GM21737 (cell line): ENCODE measurements at regions not wholly inside any gene's neighbourhood (a gene's known extent, or its start where the extent isn't known, plus 50 kb on each side); places are given as distances from the start of the nearest gene placed in this dataset.

ENCODE experiments used
- ATAC-seq: cut with Tn5 transposase; IDR thresholded peaks from one replicate; pipeline ENCODE4 v1.9.1; 2021; ENCODE audit warnings: mild to moderate bottlenecking, moderate library complexity; ENCODE audit not compliant: unreplicated experiment

GRCh38 chr7:124354201-124354600, 321.3 kb upstream of the TMEM229A start:
- no peak for ATAC-seq

- ATAC-seq, result no peak
These were observed 319.1 kb upstream of the TMEM229A start for GRCh38 chr7:124351950-124352349.

GRCh38 chr7:124349443-124349842, 316.6 kb upstream of the TMEM229A start:
- no peak for ATAC-seq

GRCh38 chr7:124338861-124339260, 306.0 kb upstream of the TMEM229A start:
- no peak for ATAC-seq

GRCh38 chr7:124330731-124331407, 298.0 kb upstream of the TMEM229A start:
- ATAC-seq, result no peak

GRCh38 chr7:124328774-124329173, 295.9 kb upstream of the TMEM229A start:
- no peak for ATAC-seq

- ATAC-seq, result no peak
These were observed 291.4 kb upstream of the TMEM229A start for GRCh38 chr7:124324262-124324661.

- no peak for ATAC-seq
These were observed 290.7 kb upstream of the TMEM229A start for GRCh38 chr7:124323597-124323996.

GRCh38 chr7:124322561-124322960, 289.7 kb upstream of the TMEM229A start:
- ATAC-seq, result no peak

GRCh38 chr7:124318721-124319450, 286.0 kb upstream of the TMEM229A start:
- no peak for ATAC-seq

- no peak for ATAC-seq
These were observed 278.1 kb upstream of the TMEM229A start for GRCh38 chr7:124310934-124311390.

GRCh38 chr7:124308384-124308783, 275.5 kb upstream of the TMEM229A start:
- ATAC-seq, result no peak

- ATAC-seq, result no peak
These were observed 262.4 kb upstream of the TMEM229A start for GRCh38 chr7:124295289-124295688.

GRCh38 chr7:124284937-124285336, 252.1 kb upstream of the TMEM229A start:
- no peak for ATAC-seq

- peak; percentile 97 for ATAC-seq
These were observed 243.2 kb upstream of the TMEM229A start for GRCh38 chr7:124276005-124276622.

- no peak for ATAC-seq
These were observed 242.5 kb upstream of the TMEM229A start for GRCh38 chr7:124275411-124275810.

- ATAC-seq, result no peak
These were observed 236.9 kb upstream of the TMEM229A start for GRCh38 chr7:124269774-124270173.

- ATAC-seq, result no peak
These were observed 234.3 kb upstream of the TMEM229A start for GRCh38 chr7:124267154-124267553.

- ATAC-seq, result peak; percentile 82
These were observed 230.5 kb upstream of the TMEM229A start for GRCh38 chr7:124263232-124263827.

- ATAC-seq, result no peak
These were observed 228.8 kb upstream of the TMEM229A start for GRCh38 chr7:124261710-124262109.

- ATAC-seq, result no peak
These were observed 224.9 kb upstream of the TMEM229A start for GRCh38 chr7:124257638-124258308.
